Transverse colon (tissue), 4 donors: ENCODE measurements at regions not wholly inside any gene's neighbourhood (a gene's known extent, or its start where the extent isn't known, plus 50 kb on each side); places are given as distances from the start of the nearest gene placed in this dataset.

ENCODE experiments used
- DNase-seq: peaks from one replicate; pipeline ENCODE4 v3.0.0-alpha.2; 2019
- H3K27ac ChIP-seq, 4 donors: fragments of 200-600 bp; sonication (generic); 2 replicates each; pipeline ENCODE4 v1.5.1; 2016 to 2018; ENCODE audit warnings: inconsistent platforms in 4 of 4
- H3K27me3 ChIP-seq: fragments of 200-600 bp; sonication (generic); 2 replicates; pipeline ENCODE4 v1.5.1; 2017; ENCODE audit warnings: inconsistent platforms
- H3K36me3 ChIP-seq, 4 donors: fragments of 200-600 bp; sonication (generic); 2 replicates each; pipeline ENCODE4 v1.5.1; 2017 to 2019; ENCODE audit warnings: inconsistent platforms in 4 of 4
- H3K4me1 ChIP-seq, 4 donors: fragments of 200-600 bp; sonication (generic); 2 replicates each; pipeline ENCODE4 v1.5.1; 2017 to 2020; ENCODE audit warnings: inconsistent platforms in 4 of 4
- H3K4me3 ChIP-seq, 4 donors: fragments of 200-600 bp; sonication (generic); 1 replicate in 1 of 4; 2 replicates in 3 of 4; pipeline versions ENCODE4 v1.5.1 to v1.6.1; 2017 to 2019; ENCODE audit warnings: inconsistent platforms in 4 of 4
- H3K9me3 ChIP-seq, 2 donors: fragments of 200-600 bp; sonication (generic); 2 replicates each; pipeline ENCODE4 v1.5.1; 2017 to 2019; ENCODE audit warnings: inconsistent platforms in 2 of 2
- CTCF ChIP-seq, 5 experiments: fragments of 200-600 bp in 3 of 5; fragments of 450-650 bp in 2 of 5; sonication (generic) in 3 of 5; IDR thresholded peaks; 1 replicate in 2 of 5; 2 replicates in 3 of 5; pipeline ENCODE4 v1.5.1; 2016 to 2017; ENCODE audit warnings: antibody characterized with exemption in 5 of 5, inconsistent platforms in 3 of 5, mild to moderate bottlenecking in 2 of 5, moderate library complexity in 1 of 5
- EP300 ChIP-seq: sonication (generic); formaldehyde crosslinking; IDR thresholded peaks from one replicate; pipeline ENCODE4 v1.6.1; 2017; ENCODE audit warnings: antibody characterized with exemption, low read depth
- POLR2A ChIP-seq: fragments of 450-650 bp; IDR thresholded peaks from one replicate; pipeline ENCODE4 v1.6.1; 2016; ENCODE audit warnings: antibody characterized with exemption, mild to moderate bottlenecking, moderate library complexity
- POLR2AphosphoS5 ChIP-seq, 3 donors: sonication (generic); formaldehyde crosslinking; IDR thresholded peaks; one replicate each; pipeline ENCODE4 v1.6.1; 2016; ENCODE audit warnings: antibody characterized with exemption in 3 of 3
- WGBS, 2 donors: methylation state at CpG; one replicate each; pipeline ENCODE4 v1.1.5; 2018; ENCODE audit warnings: low coverage in 1 of 2; 5-methylcytosine and 5-hydroxymethylcytosine counted together
- in situ Hi-C, 4 donors: fragments of 200-750 bp; cut with MboI; loops; one replicate each; pipeline versions ENCODE4 v1.15.0 to v1.15.1; 2017; ENCODE audit warnings: low sequenced_read_pairs in 3 of 4, low pct_ligation_motif_present in 1 of 4, low pct_unique_long_range_greater_than_20kb in 1 of 4
- intact Hi-C: fragments of 100-400 bp; cut with DNase I; formaldehyde crosslinking; loops from one replicate; pipeline ENCODE4 v1.15.1; 2023; ENCODE audit warnings: low total_unique reads

GRCh38 chr4:28916585-28916984 lies 1803.6 kb upstream of the PCDH7 start:
- in situ Hi-C loops: no loop called here
- no peak for TF ChIP-seq POLR2A
- no peak for TF ChIP-seq CTCF (IDR thresholded peaks at IDR 0.05)
- no peak for TF ChIP-seq EP300
- TF ChIP-seq POLR2AphosphoS5 (IDR thresholded peaks at IDR 0.05): no peak
- no peak overlapping the region for H3K27ac ChIP-seq
- DNase-seq: no peak
- no peaks in the 10 kb centered on the region for H3K9me3 ChIP-seq
- no peaks in the 10 kb centered on the region for H3K36me3 ChIP-seq
- WGBS, 2 donors: 84 to 92% methylated on average over 2 of the region's 2 CpGs
- no peaks in the 10 kb centered on the region for H3K27me3 ChIP-seq
- H3K4me3 ChIP-seq: no peak overlapping the region
- H3K4me1 ChIP-seq: no peaks in the 10 kb centered on the region
- intact Hi-C loops: no loop called here

- Histone ChIP-seq H3K4me3 (no peak overlapping the region), H3K36me3 (no peaks in the 10 kb centered on the region), H3K27ac (no peak overlapping the region), H3K4me1 (no peaks in the 10 kb centered on the region), H3K27me3 (no peaks in the 10 kb centered on the region), H3K9me3 (no peaks in the 10 kb centered on the region)
- DNase-seq: no peak
- TF ChIP-seq POLR2A (no peak), POLR2AphosphoS5 (IDR thresholded peaks at IDR 0.05) (no peak), CTCF (IDR thresholded peaks at IDR 0.05) (no peak), EP300 (no peak)
- 79 to 88% methylated on average over 1 of the region's 1 CpG for WGBS, 2 donors
- in situ Hi-C loops: no loop called here
- intact Hi-C loops: no loop called here
Measured at GRCh38 chr4:28918871-28919270, 1801.3 kb upstream of the PCDH7 start.

GRCh38 chr4:28921886-28922285 lies 1798.3 kb upstream of the PCDH7 start:
- H3K9me3 ChIP-seq: no peaks in the 10 kb centered on the region
- no peak overlapping the region for H3K27ac ChIP-seq
- H3K36me3 ChIP-seq: no peaks in the 10 kb centered on the region
- H3K4me3 ChIP-seq: no peak overlapping the region
- H3K4me1 ChIP-seq: no peaks in the 10 kb centered on the region
- 66% methylated on average over 5 of the region's 5 CpGs for WGBS, 2 donors
- no peak for TF ChIP-seq POLR2A
- no peak for TF ChIP-seq CTCF (IDR thresholded peaks at IDR 0.05)
- no peak for TF ChIP-seq POLR2AphosphoS5 (IDR thresholded peaks at IDR 0.05)
- no peak for TF ChIP-seq EP300
- no peaks in the 10 kb centered on the region for H3K27me3 ChIP-seq
- DNase-seq: no peak
- intact Hi-C loops (no loop called here), in situ Hi-C loops (no loop called here)

GRCh38 chr4:28926156-28926555 lies 1794.0 kb upstream of the PCDH7 start:
- Histone ChIP-seq H3K4me1 (no peaks in the 10 kb centered on the region), H3K36me3 (no peaks in the 10 kb centered on the region), H3K27me3 (no peaks in the 10 kb centered on the region), H3K9me3 (no peaks in the 10 kb centered on the region), H3K27ac (no peak overlapping the region), H3K4me3 (no peak overlapping the region)
- TF ChIP-seq POLR2AphosphoS5 (IDR thresholded peaks at IDR 0.05) (no peak), EP300 (no peak), CTCF (IDR thresholded peaks at IDR 0.05) (no peak), POLR2A (no peak)
- intact Hi-C loops: no loop called here
- no peak for DNase-seq
- in situ Hi-C loops: no loop called here
